ENCODE measurements at regions not wholly inside any gene's neighbourhood (a gene's known extent, or its start where the extent isn't known, plus 50 kb on each side); places are given as distances from the start of the nearest gene placed in this dataset.

- no peak for TF ChIP-seq EP300 (IDR thresholded peaks at IDR 0.05)
- TF ChIP-seq, protein P1, sequence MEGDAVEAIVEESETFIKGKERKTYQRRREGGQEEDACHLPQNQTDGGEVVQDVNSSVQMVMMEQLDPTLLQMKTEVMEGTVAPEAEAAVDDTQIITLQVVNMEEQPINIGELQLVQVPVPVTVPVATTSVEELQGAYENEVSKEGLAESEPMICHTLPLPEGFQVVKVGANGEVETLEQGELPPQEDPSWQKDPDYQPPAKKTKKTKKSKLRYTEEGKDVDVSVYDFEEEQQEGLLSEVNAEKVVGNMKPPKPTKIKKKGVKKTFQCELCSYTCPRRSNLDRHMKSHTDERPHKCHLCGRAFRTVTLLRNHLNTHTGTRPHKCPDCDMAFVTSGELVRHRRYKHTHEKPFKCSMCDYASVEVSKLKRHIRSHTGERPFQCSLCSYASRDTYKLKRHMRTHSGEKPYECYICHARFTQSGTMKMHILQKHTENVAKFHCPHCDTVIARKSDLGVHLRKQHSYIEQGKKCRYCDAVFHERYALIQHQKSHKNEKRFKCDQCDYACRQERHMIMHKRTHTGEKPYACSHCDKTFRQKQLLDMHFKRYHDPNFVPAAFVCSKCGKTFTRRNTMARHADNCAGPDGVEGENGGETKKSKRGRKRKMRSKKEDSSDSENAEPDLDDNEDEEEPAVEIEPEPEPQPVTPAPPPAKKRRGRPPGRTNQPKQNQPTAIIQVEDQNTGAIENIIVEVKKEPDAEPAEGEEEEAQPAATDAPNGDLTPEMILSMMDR (IDR thresholded peaks at IDR 0.05) = no peak
Measured at GRCh38 chr5:12626556-12626955, 722.3 kb upstream of the CTNND2 start.

Measured in esophagus muscularis mucosa (tissue), 3 donors.